Natural killer cell (primary cell): ENCODE measurements at regions not wholly inside any gene's neighbourhood (a gene's known extent, or its start where the extent isn't known, plus 50 kb on each side); places are given as distances from the start of the nearest gene placed in this dataset.
A peak's percentile ranks its signal among the peaks of the same experiment; 100 is the strongest.

ENCODE experiments used
- ATAC-seq, 3 donors: fragments of 150-1000 bp in 2 of 3; fragments of 200-7000 bp in 1 of 3; cut with Tn5 transposase; 1 replicate in 1 of 3; 2 replicates in 2 of 3; pipeline ENCODE4 v1.10.0; 2021; ENCODE audit warnings: mild to moderate bottlenecking in 2 of 3, moderate library complexity in 2 of 3
- DNase-seq, 2 donors: peaks; one replicate each; pipeline versions ENCODE4 v3.0.0 to v3.0.0-alpha.2; 2013 to 2021; ENCODE audit warnings: mixed read lengths in 1 of 2
- H3K27ac ChIP-seq: one replicate; pipeline ENCODE4 v1.5.1; 2013; ENCODE audit warnings: mild to moderate bottlenecking, low read length
- H3K27me3 ChIP-seq: one replicate; pipeline ENCODE4 v1.6.1; 2013; ENCODE audit warnings: low read length; ENCODE audit not compliant: control insufficient read depth, insufficient read depth
- H3K36me3 ChIP-seq: one replicate; pipeline ENCODE4 v1.6.1; 2013; ENCODE audit warnings: low read length; ENCODE audit not compliant: control insufficient read depth, insufficient read depth
- H3K4me1 ChIP-seq: one replicate; pipeline ENCODE4 v1.6.1; 2013; ENCODE audit warnings: low read length; ENCODE audit not compliant: control insufficient read depth, insufficient read depth
- H3K4me3 ChIP-seq: one replicate; pipeline ENCODE4 v1.5.1; 2013; ENCODE audit warnings: low read length
- H3K9me3 ChIP-seq: one replicate; pipeline ENCODE4 v1.6.1; 2013; ENCODE audit warnings: low read length; ENCODE audit not compliant: control insufficient read depth, insufficient read depth
- H3K27ac Mint-ChIP-seq, 2 donors: one replicate each; pipeline ENCODE4 v1.8.0; 2022; ENCODE audit warnings: mild to moderate bottlenecking in 2 of 2, mixed read lengths in 2 of 2, moderate library complexity in 1 of 2
- H3K27me3 Mint-ChIP-seq, 2 donors: one replicate each; pipeline ENCODE4 v1.8.0; 2022; ENCODE audit warnings: low read depth in 2 of 2, mixed read lengths in 2 of 2
- H3K36me3 Mint-ChIP-seq: one replicate; pipeline ENCODE4 v1.8.0; 2022; ENCODE audit warnings: mixed read lengths
- H3K4me1 Mint-ChIP-seq, 2 donors: one replicate each; pipeline ENCODE4 v1.8.0; 2022; ENCODE audit warnings: mixed read lengths in 2 of 2
- H3K4me3 Mint-ChIP-seq: one replicate; pipeline ENCODE4 v1.8.0; 2022; ENCODE audit warnings: mild to moderate bottlenecking, moderate library complexity, mixed read lengths
- H3K9me3 Mint-ChIP-seq, 2 donors: one replicate each; pipeline ENCODE4 v1.8.0; 2022; ENCODE audit warnings: mixed read lengths in 2 of 2
- CTCF ChIP-seq: fragments of 200-600 bp; IDR thresholded peaks from one replicate; pipeline ENCODE4 v1.8.0; 2022; ENCODE audit warnings: antibody characterized with exemption
- WGBS: methylation state at CpG from one replicate; pipeline ENCODE4 v1.1.7; 2013; ENCODE audit warnings: missing lambda C conversion rate; ENCODE audit not compliant: insufficient coverage; 5-methylcytosine and 5-hydroxymethylcytosine counted together
- intact Hi-C: fragments of 100-400 bp; cut with micrococcal nuclease; formaldehyde crosslinking; loops from one replicate; pipeline ENCODE4 v1.14.2; 2022

- 86% methylated on average over 11 of the region's 11 CpGs for WGBS
- intact Hi-C loops, result no loop called here
- Mint-ChIP-seq H3K4me1 (peaks cover 7 to 16% of the 10 kb centered on the region in 2 donors), H3K4me3 (no peak overlapping the region), H3K27me3 (peaks cover 0 to 6% of the 10 kb centered on the region in 2 donors), H3K36me3 (no peaks in the 10 kb centered on the region), H3K27ac (no peak overlapping the region), H3K9me3 (peaks cover 0 to 3% of the 10 kb centered on the region in 2 donors)
- no peak overlapping the region for H3K4me3 ChIP-seq
- no peaks in the 10 kb centered on the region for H3K9me3 ChIP-seq
- no peak overlapping the region for H3K27ac ChIP-seq
- no peaks in the 10 kb centered on the region for H3K36me3 ChIP-seq
- no peaks in the 10 kb centered on the region for H3K4me1 ChIP-seq
- ATAC-seq (no peak), DNase-seq (no peak)
- no peak for TF ChIP-seq CTCF
- H3K27me3 ChIP-seq, result no peaks in the 10 kb centered on the region
Measured at GRCh38 chr11:8758619-8759169, 76.1 kb downstream of the RPL27A start.

GRCh38 chr11:8759634-8760033 is 77.0 kb downstream of the RPL27A start:
- H3K27ac Mint-ChIP-seq, result no peak overlapping the region
- DNase-seq (no peak), ATAC-seq (no peak)
- H3K4me3 ChIP-seq, result no peak overlapping the region
- no peaks in the 10 kb centered on the region for H3K27me3 ChIP-seq
- intact Hi-C loops, result no loop called here
- H3K4me1 Mint-ChIP-seq, result peaks cover 7 to 15% of the 10 kb centered on the region in 2 donors
- H3K9me3 Mint-ChIP-seq, result peaks cover 0 to 3% of the 10 kb centered on the region in 2 donors
- H3K36me3 ChIP-seq, result no peaks in the 10 kb centered on the region
- TF ChIP-seq CTCF, result no peak
- 94% methylated on average over 1 of the region's 1 CpG for WGBS
- no peak overlapping the region for H3K27ac ChIP-seq
- H3K36me3 Mint-ChIP-seq, result no peaks in the 10 kb centered on the region
- no peaks in the 10 kb centered on the region for H3K9me3 ChIP-seq
- H3K4me3 Mint-ChIP-seq, result no peak overlapping the region
- no peaks in the 10 kb centered on the region for H3K4me1 ChIP-seq
- peaks cover 0 to 6% of the 10 kb centered on the region in 2 donors for H3K27me3 Mint-ChIP-seq

GRCh38 chr11:8760896-8761295 is 78.3 kb downstream of the RPL27A start:
- Mint-ChIP-seq H3K9me3 (no peaks in the 10 kb centered on the region), H3K27me3 (peaks cover 0 to 6% of the 10 kb centered on the region in 2 donors), H3K4me1 (peaks cover 0 to 3% of the 10 kb centered on the region in 2 donors), H3K27ac (no peak overlapping the region), H3K4me3 (no peak overlapping the region), H3K36me3 (no peaks in the 10 kb centered on the region)
- Histone ChIP-seq H3K9me3 (no peaks in the 10 kb centered on the region), H3K27ac (no peak overlapping the region), H3K4me1 (no peaks in the 10 kb centered on the region), H3K36me3 (no peaks in the 10 kb centered on the region), H3K4me3 (no peak overlapping the region), H3K27me3 (no peaks in the 10 kb centered on the region)
- DNase-seq, result no peak
- no peak for ATAC-seq
- no peak for TF ChIP-seq CTCF
- intact Hi-C loops, result no loop called here

- no peaks in the 10 kb centered on the region for H3K4me1 Mint-ChIP-seq
- H3K36me3 Mint-ChIP-seq, result no peaks in the 10 kb centered on the region
- DNase-seq (no peak), ATAC-seq (no peak)
- H3K9me3 Mint-ChIP-seq, result no peaks in the 10 kb centered on the region
- WGBS, result no CpG with 5 or more reads among the region's 1 CpG
- Histone ChIP-seq H3K27me3 (no peaks in the 10 kb centered on the region), H3K4me1 (no peaks in the 10 kb centered on the region), H3K27ac (no peak overlapping the region), H3K36me3 (no peaks in the 10 kb centered on the region), H3K9me3 (no peaks in the 10 kb centered on the region), H3K4me3 (no peak overlapping the region)
- no peak overlapping the region for H3K4me3 Mint-ChIP-seq
- H3K27me3 Mint-ChIP-seq, result peaks cover 0 to 5% of the 10 kb centered on the region in 2 donors
- TF ChIP-seq CTCF, result peak; percentile 6
- intact Hi-C loops, result no loop called here
- no peak overlapping the region for H3K27ac Mint-ChIP-seq
Measured at GRCh38 chr11:8763070-8763685, 80.6 kb downstream of the RPL27A start.
